ENCODE measurements at regions not wholly inside any gene's neighbourhood (a gene's known extent, or its start where the extent isn't known, plus 50 kb on each side); places are given as distances from the start of the nearest gene placed in this dataset.

GRCh38 chr13:59476366-59476765, 687.4 kb downstream of the DIAPH3 start:
- no peaks in the 10 kb centered on the region for H3K27me3 Mint-ChIP-seq (ENCODE audit: low read depth)
- intact Hi-C loops (cut with micrococcal nuclease): no loop called here
- DNase-seq (ENCODE audit: low spot score): no peak
- H3K9me3 Mint-ChIP-seq: no peaks in the 10 kb centered on the region
- H3K4me3 Mint-ChIP-seq (ENCODE audit: low read depth): no peak overlapping the region
- no peaks in the 10 kb centered on the region for H3K36me3 Mint-ChIP-seq (ENCODE audit: low read depth)
- no peak overlapping the region for H3K27ac Mint-ChIP-seq
- H3K4me1 Mint-ChIP-seq (ENCODE audit: low read depth): no peaks in the 10 kb centered on the region

- intact Hi-C loops (cut with micrococcal nuclease): no loop called here
- H3K36me3 Mint-ChIP-seq (ENCODE audit: low read depth): no peaks in the 10 kb centered on the region
- DNase-seq (ENCODE audit: low spot score): no peak
- no peak overlapping the region for H3K4me3 Mint-ChIP-seq (ENCODE audit: low read depth)
- no peaks in the 10 kb centered on the region for H3K4me1 Mint-ChIP-seq (ENCODE audit: low read depth)
- H3K27me3 Mint-ChIP-seq (ENCODE audit: low read depth): no peaks in the 10 kb centered on the region
- H3K9me3 Mint-ChIP-seq: no peaks in the 10 kb centered on the region
- no peak overlapping the region for H3K27ac Mint-ChIP-seq
These were observed 686.7 kb downstream of the DIAPH3 start for GRCh38 chr13:59477011-59477410.

GRCh38 chr13:59478908-59479307, 684.8 kb downstream of the DIAPH3 start:
- no peak for DNase-seq (ENCODE audit: low spot score)
- H3K27me3 Mint-ChIP-seq (ENCODE audit: low read depth): no peaks in the 10 kb centered on the region

GRCh38 chr13:59479629-59480028, 684.1 kb downstream of the DIAPH3 start:
- H3K27me3 Mint-ChIP-seq (ENCODE audit: low read depth): no peaks in the 10 kb centered on the region
- H3K9me3 Mint-ChIP-seq: no peaks in the 10 kb centered on the region
- no peak overlapping the region for H3K4me3 Mint-ChIP-seq (ENCODE audit: low read depth)
- H3K4me1 Mint-ChIP-seq (ENCODE audit: low read depth): no peaks in the 10 kb centered on the region
- H3K27ac Mint-ChIP-seq: no peak overlapping the region
- intact Hi-C loops (cut with micrococcal nuclease): no loop called here
- no peaks in the 10 kb centered on the region for H3K36me3 Mint-ChIP-seq (ENCODE audit: low read depth)
- no peak for DNase-seq (ENCODE audit: low spot score)

More at GRCh38 chr13:59478908-59479307, 684.8 kb downstream of the DIAPH3 start:
- H3K9me3 Mint-ChIP-seq: no peaks in the 10 kb centered on the region
- no peaks in the 10 kb centered on the region for H3K4me1 Mint-ChIP-seq (ENCODE audit: low read depth)
- intact Hi-C loops (cut with micrococcal nuclease): no loop called here
- H3K27ac Mint-ChIP-seq: no peak overlapping the region
- H3K36me3 Mint-ChIP-seq (ENCODE audit: low read depth): no peaks in the 10 kb centered on the region
- H3K4me3 Mint-ChIP-seq (ENCODE audit: low read depth): no peak overlapping the region

- no peaks in the 10 kb centered on the region for H3K4me1 Mint-ChIP-seq (ENCODE audit: low read depth)
- H3K27ac Mint-ChIP-seq: no peak overlapping the region
- H3K4me3 Mint-ChIP-seq (ENCODE audit: low read depth): no peak overlapping the region
- H3K9me3 Mint-ChIP-seq: no peaks in the 10 kb centered on the region
- DNase-seq (ENCODE audit: low spot score): no peak
- H3K27me3 Mint-ChIP-seq (ENCODE audit: low read depth): no peaks in the 10 kb centered on the region
- no peaks in the 10 kb centered on the region for H3K36me3 Mint-ChIP-seq (ENCODE audit: low read depth)
- intact Hi-C loops (cut with micrococcal nuclease): no loop called here
These were observed 683.1 kb downstream of the DIAPH3 start for GRCh38 chr13:59480396-59481259.

GRCh38 chr13:59483501-59484145, 680.1 kb downstream of the DIAPH3 start:
- no peaks in the 10 kb centered on the region for H3K36me3 Mint-ChIP-seq (ENCODE audit: low read depth)
- H3K27ac Mint-ChIP-seq: no peak overlapping the region
- H3K9me3 Mint-ChIP-seq: no peaks in the 10 kb centered on the region
- intact Hi-C loops (cut with micrococcal nuclease): no loop called here
- no peak overlapping the region for H3K4me3 Mint-ChIP-seq (ENCODE audit: low read depth)
- no peaks in the 10 kb centered on the region for H3K27me3 Mint-ChIP-seq (ENCODE audit: low read depth)
- no peak for DNase-seq (ENCODE audit: low spot score)
- no peaks in the 10 kb centered on the region for H3K4me1 Mint-ChIP-seq (ENCODE audit: low read depth)

- intact Hi-C loops (cut with micrococcal nuclease): no loop called here
- Mint-ChIP-seq H3K36me3 (ENCODE audit: low read depth) (no peaks in the 10 kb centered on the region), H3K27ac (no peak overlapping the region), H3K4me3 (ENCODE audit: low read depth) (no peak overlapping the region), H3K9me3 (no peaks in the 10 kb centered on the region), H3K27me3 (ENCODE audit: low read depth) (no peaks in the 10 kb centered on the region), H3K4me1 (ENCODE audit: low read depth) (no peaks in the 10 kb centered on the region)
- no peak for DNase-seq (ENCODE audit: low spot score)
These were observed 675.8 kb downstream of the DIAPH3 start for GRCh38 chr13:59487883-59488282.

GRCh38 chr13:59488436-59488835, 675.3 kb downstream of the DIAPH3 start:
- intact Hi-C loops (cut with micrococcal nuclease): no loop called here
- H3K4me3 Mint-ChIP-seq (ENCODE audit: low read depth): no peak overlapping the region
- H3K27me3 Mint-ChIP-seq (ENCODE audit: low read depth): no peaks in the 10 kb centered on the region
- H3K4me1 Mint-ChIP-seq (ENCODE audit: low read depth): peaks cover 2% of the 10 kb centered on the region
- no peaks in the 10 kb centered on the region for H3K36me3 Mint-ChIP-seq (ENCODE audit: low read depth)
- DNase-seq (ENCODE audit: low spot score): no peak
- no peak overlapping the region for H3K27ac Mint-ChIP-seq
- no peaks in the 10 kb centered on the region for H3K9me3 Mint-ChIP-seq

GRCh38 chr13:59490651-59491050, 673.1 kb downstream of the DIAPH3 start:
- no peak overlapping the region for H3K27ac Mint-ChIP-seq
- no peak overlapping the region for H3K4me3 Mint-ChIP-seq (ENCODE audit: low read depth)
- H3K4me1 Mint-ChIP-seq (ENCODE audit: low read depth): peaks cover 2% of the 10 kb centered on the region
- intact Hi-C loops (cut with micrococcal nuclease): no loop called here
- no peaks in the 10 kb centered on the region for H3K27me3 Mint-ChIP-seq (ENCODE audit: low read depth)
- no peak for DNase-seq (ENCODE audit: low spot score)
- no peaks in the 10 kb centered on the region for H3K9me3 Mint-ChIP-seq
- H3K36me3 Mint-ChIP-seq (ENCODE audit: low read depth): no peaks in the 10 kb centered on the region

GRCh38 chr13:59492030-59492636, 671.6 kb downstream of the DIAPH3 start:
- Mint-ChIP-seq H3K27me3 (ENCODE audit: low read depth) (no peaks in the 10 kb centered on the region), H3K4me3 (ENCODE audit: low read depth) (no peak overlapping the region), H3K36me3 (ENCODE audit: low read depth) (no peaks in the 10 kb centered on the region), H3K4me1 (ENCODE audit: low read depth) (peaks cover 2% of the 10 kb centered on the region), H3K9me3 (no peaks in the 10 kb centered on the region), H3K27ac (no peak overlapping the region)
- DNase-seq (ENCODE audit: low spot score): no peak
- intact Hi-C loops (cut with micrococcal nuclease): no loop called here

- intact Hi-C loops (cut with micrococcal nuclease): no loop called here
- H3K27me3 Mint-ChIP-seq (ENCODE audit: low read depth): no peaks in the 10 kb centered on the region
- DNase-seq (ENCODE audit: low spot score): no peak
- peaks cover 2% of the 10 kb centered on the region for H3K4me1 Mint-ChIP-seq (ENCODE audit: low read depth)
- no peak overlapping the region for H3K27ac Mint-ChIP-seq
- H3K36me3 Mint-ChIP-seq (ENCODE audit: low read depth): no peaks in the 10 kb centered on the region
- no peak overlapping the region for H3K4me3 Mint-ChIP-seq (ENCODE audit: low read depth)
- no peaks in the 10 kb centered on the region for H3K9me3 Mint-ChIP-seq
These were observed 670.2 kb downstream of the DIAPH3 start for GRCh38 chr13:59493436-59493965.

- no peak for DNase-seq (ENCODE audit: low spot score)
- no peaks in the 10 kb centered on the region for H3K36me3 Mint-ChIP-seq (ENCODE audit: low read depth)
- no peaks in the 10 kb centered on the region for H3K9me3 Mint-ChIP-seq
- intact Hi-C loops (cut with micrococcal nuclease): no loop called here
- no peak overlapping the region for H3K27ac Mint-ChIP-seq
- no peaks in the 10 kb centered on the region for H3K27me3 Mint-ChIP-seq (ENCODE audit: low read depth)
- no peak overlapping the region for H3K4me3 Mint-ChIP-seq (ENCODE audit: low read depth)
- H3K4me1 Mint-ChIP-seq (ENCODE audit: low read depth): peaks cover 2% of the 10 kb centered on the region
These were observed 669.6 kb downstream of the DIAPH3 start for GRCh38 chr13:59494151-59494550.

- Mint-ChIP-seq H3K4me3 (ENCODE audit: low read depth) (no peak overlapping the region), H3K9me3 (no peaks in the 10 kb centered on the region), H3K27ac (no peak overlapping the region), H3K36me3 (ENCODE audit: low read depth) (no peaks in the 10 kb centered on the region), H3K27me3 (ENCODE audit: low read depth) (no peaks in the 10 kb centered on the region), H3K4me1 (ENCODE audit: low read depth) (peaks cover 2% of the 10 kb centered on the region)
- no peak for DNase-seq (ENCODE audit: low spot score)
- intact Hi-C loops (cut with micrococcal nuclease): no loop called here
These were observed 669.2 kb downstream of the DIAPH3 start for GRCh38 chr13:59494560-59494970.

Data from activated T-helper 2 cell treated with anti-CD3 and anti-CD28 coated beads, Interferon-gamma antibody, Interleukin-2, Interleukin-4, amounts not matched to agents 10 μg/mL and 5 μg/mL and 100 μg/mL, durations not matched to agents 14 hours and 24 hours and 36 hours (primary cell).